NB4 (cell line): ENCODE measurements at regions not wholly inside any gene's neighbourhood (a gene's known extent, or its start where the extent isn't known, plus 50 kb on each side); places are given as distances from the start of the nearest gene placed in this dataset.

ENCODE experiments used
- DNase-seq: peaks from one replicate; pipeline ENCODE4 v3.0.0; 2010; ENCODE audit warnings: low read depth
- H3K4me3 ChIP-seq: one replicate; pipeline ENCODE4 v1.5.1; 2011; ENCODE audit warnings: mild to moderate bottlenecking, low read depth, low read length, moderate library complexity
- MYC ChIP-seq: IDR thresholded peaks from 2 replicates; pipeline ENCODE4 v1.6.1; 2011; ENCODE audit warnings: low read depth, low read length
- POLR2A ChIP-seq: IDR thresholded peaks from 2 replicates; pipeline ENCODE4 v1.6.1; 2011; ENCODE audit warnings: mild to moderate bottlenecking; ENCODE audit not compliant: insufficient read length; ENCODE audit errors: extremely low read depth
- TF ChIP-seq, protein P1 (sequence below): IDR thresholded peaks from 2 replicates; pipeline ENCODE4 v1.6.1; 2011; ENCODE audit warnings: low read depth, low read length
- TF ChIP-seq, protein P2 (sequence below): IDR thresholded peaks from one replicate; pipeline ENCODE4 v1.5.1; 2012; ENCODE audit warnings: low read depth, low read length

DNA sequence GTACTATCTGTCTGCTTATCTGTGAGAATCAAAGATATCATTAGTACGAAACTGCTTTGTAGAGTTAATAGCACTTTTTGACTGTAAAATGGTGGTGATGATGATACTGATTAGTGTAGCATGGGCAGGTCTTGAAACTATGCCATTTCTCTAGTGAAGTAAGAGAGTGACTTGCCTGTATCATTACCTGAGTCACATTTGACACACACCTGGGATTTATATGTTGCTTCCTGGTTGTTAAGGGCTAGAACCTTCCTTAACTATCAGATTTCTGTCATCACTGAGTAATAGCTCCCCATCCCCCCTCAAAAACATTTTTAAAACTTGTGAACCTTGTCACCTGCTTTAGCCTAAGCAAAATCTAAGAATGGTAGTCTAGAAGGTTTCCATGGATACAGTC, 135.6 kb upstream of the RORB start:
- TF ChIP-seq, protein P1, sequence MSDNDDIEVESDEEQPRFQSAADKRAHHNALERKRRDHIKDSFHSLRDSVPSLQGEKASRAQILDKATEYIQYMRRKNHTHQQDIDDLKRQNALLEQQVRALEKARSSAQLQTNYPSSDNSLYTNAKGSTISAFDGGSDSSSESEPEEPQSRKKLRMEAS: no peak
- TF ChIP-seq MYC (no peak), POLR2A (no peak)
- TF ChIP-seq, protein P2, sequence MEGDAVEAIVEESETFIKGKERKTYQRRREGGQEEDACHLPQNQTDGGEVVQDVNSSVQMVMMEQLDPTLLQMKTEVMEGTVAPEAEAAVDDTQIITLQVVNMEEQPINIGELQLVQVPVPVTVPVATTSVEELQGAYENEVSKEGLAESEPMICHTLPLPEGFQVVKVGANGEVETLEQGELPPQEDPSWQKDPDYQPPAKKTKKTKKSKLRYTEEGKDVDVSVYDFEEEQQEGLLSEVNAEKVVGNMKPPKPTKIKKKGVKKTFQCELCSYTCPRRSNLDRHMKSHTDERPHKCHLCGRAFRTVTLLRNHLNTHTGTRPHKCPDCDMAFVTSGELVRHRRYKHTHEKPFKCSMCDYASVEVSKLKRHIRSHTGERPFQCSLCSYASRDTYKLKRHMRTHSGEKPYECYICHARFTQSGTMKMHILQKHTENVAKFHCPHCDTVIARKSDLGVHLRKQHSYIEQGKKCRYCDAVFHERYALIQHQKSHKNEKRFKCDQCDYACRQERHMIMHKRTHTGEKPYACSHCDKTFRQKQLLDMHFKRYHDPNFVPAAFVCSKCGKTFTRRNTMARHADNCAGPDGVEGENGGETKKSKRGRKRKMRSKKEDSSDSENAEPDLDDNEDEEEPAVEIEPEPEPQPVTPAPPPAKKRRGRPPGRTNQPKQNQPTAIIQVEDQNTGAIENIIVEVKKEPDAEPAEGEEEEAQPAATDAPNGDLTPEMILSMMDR: no peak
- no peak for DNase-seq

DNA sequence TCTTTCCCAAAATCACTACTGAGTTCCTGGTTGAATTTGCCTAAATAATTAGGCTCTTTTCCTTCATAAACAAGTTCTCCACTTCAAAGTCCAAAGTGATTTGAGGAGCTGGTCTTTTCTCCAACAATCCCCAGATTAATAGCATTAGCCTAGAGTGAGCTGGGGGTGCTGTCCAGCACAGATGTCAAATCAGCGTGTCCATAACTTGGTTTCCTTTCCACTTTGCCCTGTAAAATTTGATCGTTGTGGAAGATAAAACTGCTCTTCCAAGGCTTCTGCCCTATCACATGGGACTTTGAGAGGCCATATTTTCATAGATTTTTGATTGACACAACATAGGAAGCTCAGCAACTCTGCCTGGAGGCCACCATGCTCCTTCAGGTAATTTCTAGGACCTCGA, 134.7 kb upstream of the RORB start:
- TF ChIP-seq, protein P1: no peak
- TF ChIP-seq MYC: no peak
- TF ChIP-seq, protein P2: no peak
- no peak for TF ChIP-seq POLR2A
- H3K4me3 ChIP-seq: no peak overlapping the region
- no peak for DNase-seq

More for the DNA sequence above, 135.6 kb upstream of the RORB start:
- no peak overlapping the region for H3K4me3 ChIP-seq

DNA sequence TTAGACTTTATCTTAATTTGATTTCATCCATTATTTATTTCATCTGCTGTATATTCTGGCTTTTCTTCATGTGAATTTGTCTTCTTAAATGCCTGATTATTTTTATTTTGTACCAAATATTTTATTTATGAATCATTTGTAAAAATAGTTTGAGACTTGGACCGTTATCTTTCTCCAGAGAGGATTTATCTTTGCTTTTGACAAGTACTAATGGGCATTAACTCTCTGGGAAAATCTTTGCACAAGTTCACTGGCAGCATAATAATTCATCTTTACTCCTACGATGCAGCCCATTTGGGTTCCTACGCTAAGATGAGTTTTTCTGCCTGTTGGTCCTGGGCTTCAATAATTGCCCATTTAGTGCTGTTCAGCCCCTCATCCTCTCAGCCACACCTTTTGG, 131.0 kb upstream of the RORB start:
- TF ChIP-seq POLR2A (no peak), MYC (no peak)
- TF ChIP-seq, protein P2: no peak

DNA sequence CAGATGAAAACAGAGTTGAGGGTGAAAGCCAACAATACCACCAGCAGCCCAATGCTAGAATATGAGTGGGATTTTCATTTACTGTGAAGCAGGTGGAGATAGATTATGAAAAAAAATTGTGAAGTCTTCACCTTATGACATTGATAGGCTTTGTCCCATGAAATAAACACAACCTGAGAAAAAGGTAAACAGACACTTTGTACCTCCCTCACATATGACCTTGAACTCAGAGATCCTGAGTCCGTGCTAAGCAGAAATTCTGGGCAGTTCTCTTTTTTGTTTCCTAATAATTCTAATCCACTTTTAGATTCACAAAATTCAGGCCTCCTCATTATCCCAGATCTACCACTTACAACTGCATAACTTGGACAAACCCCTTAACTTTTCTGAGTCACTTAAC, 127.3 kb upstream of the RORB start:
- no peak for DNase-seq
- no peak for TF ChIP-seq POLR2A
- TF ChIP-seq, protein P2: no peak
- TF ChIP-seq, protein P1: no peak
- no peak for TF ChIP-seq MYC
- H3K4me3 ChIP-seq: no peak overlapping the region

More for the DNA sequence above, 131.0 kb upstream of the RORB start:
- H3K4me3 ChIP-seq: no peak overlapping the region
- DNase-seq: no peak

DNA sequence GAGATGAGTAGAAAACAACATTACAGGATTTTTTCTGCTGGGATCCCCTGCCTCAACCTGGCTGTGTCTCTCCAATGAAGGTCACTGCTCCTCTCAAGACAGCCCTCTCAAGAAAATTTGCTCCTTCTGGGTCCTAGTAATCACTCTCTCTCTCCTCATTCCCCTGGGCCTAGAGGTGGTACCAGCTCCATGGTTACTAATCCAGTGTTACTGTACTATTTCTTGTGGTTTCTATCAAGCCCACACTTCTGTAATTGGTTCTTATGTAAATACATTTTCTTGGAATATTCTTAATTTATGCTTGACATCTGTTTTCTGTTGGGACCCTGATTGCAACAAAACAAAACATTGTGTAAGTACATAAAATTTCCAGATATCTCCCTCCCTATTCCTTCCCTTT, 123.8 kb upstream of the RORB start:
- TF ChIP-seq MYC: no peak
- TF ChIP-seq, protein P1: no peak
- TF ChIP-seq, protein P2: no peak
- no peak for TF ChIP-seq POLR2A
- DNase-seq: no peak
- H3K4me3 ChIP-seq: no peak overlapping the region

DNA sequence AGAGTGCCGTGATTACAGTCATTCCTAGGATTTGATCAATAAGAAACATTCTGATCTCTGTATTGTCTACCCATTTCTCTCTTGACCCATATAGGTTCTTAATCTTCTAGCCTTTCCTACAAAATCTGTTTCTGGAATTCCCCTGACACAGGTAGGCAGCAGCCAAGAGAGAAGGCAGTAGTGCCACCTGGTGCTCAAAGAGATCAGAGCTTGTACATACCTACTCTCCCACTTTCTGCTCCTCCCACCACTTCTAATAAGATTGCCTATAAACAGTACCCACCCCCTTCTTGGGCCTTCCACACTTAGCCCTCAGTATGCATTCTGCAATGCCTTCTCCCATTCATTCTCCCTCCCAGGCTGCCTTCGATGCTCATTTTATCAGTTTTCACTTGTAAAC, 117.4 kb upstream of the RORB start:
- TF ChIP-seq, protein P1: no peak
- TF ChIP-seq, protein P2: peak; percentile 18
- no peak overlapping the region for H3K4me3 ChIP-seq
- peak; percentile 1 for DNase-seq
